Fibroblast of lung (primary cell): ENCODE measurements at regions not wholly inside any gene's neighbourhood (a gene's known extent, or its start where the extent isn't known, plus 50 kb on each side); places are given as distances from the start of the nearest gene placed in this dataset.

ENCODE experiments used
- EZH2 ChIP-seq: IDR thresholded peaks from 2 replicates; pipeline ENCODE4 v1.5.1; 2012; ENCODE audit warnings: low read length, control low read depth, mild to moderate bottlenecking; ENCODE audit errors: missing control alignments
- TF ChIP-seq, protein P1 (sequence below), 2 donors: IDR thresholded peaks in 1 of 2; conservative IDR thresholded peaks in 1 of 2; 1 replicate in 1 of 2; 2 replicates in 1 of 2; pipeline ENCODE4 v1.5.1; 2011 to 2012; ENCODE audit warnings: low read length in 2 of 2, control low read depth in 1 of 2, inconsistent platforms in 1 of 2, low read depth in 1 of 2, mild to moderate bottlenecking in 1 of 2

DNA sequence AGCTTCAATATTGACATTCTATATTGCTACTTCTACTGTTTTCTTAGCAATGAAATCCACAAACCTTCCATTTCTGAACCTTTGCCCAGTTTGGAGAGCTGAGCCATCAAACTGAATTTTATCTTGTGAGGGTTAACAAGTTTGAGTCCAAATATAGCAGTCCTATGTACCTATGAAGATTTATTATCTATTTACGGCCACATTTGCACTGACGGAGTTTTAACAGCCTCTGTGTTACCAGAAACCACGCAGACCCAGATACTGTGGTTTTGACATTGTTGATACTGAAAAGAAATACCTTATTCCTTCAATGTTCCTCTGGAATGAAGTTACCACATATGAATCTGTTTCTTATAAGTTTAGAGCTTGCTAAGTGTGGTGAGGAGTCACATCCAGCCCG lies 172.6 kb downstream of the FGFR2 start:
- TF ChIP-seq, protein P1, sequence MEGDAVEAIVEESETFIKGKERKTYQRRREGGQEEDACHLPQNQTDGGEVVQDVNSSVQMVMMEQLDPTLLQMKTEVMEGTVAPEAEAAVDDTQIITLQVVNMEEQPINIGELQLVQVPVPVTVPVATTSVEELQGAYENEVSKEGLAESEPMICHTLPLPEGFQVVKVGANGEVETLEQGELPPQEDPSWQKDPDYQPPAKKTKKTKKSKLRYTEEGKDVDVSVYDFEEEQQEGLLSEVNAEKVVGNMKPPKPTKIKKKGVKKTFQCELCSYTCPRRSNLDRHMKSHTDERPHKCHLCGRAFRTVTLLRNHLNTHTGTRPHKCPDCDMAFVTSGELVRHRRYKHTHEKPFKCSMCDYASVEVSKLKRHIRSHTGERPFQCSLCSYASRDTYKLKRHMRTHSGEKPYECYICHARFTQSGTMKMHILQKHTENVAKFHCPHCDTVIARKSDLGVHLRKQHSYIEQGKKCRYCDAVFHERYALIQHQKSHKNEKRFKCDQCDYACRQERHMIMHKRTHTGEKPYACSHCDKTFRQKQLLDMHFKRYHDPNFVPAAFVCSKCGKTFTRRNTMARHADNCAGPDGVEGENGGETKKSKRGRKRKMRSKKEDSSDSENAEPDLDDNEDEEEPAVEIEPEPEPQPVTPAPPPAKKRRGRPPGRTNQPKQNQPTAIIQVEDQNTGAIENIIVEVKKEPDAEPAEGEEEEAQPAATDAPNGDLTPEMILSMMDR (conservative IDR thresholded peaks at IDR 0.05 in 1 of 2, IDR thresholded peaks at IDR 0.05 in 1 of 2; ENCODE audit: low read depth in 1 of 2, low read length in 2 of 2): no peak
- TF ChIP-seq EZH2: no peak
